SJSA1 (cell line): ENCODE measurements at regions not wholly inside any gene's neighbourhood (a gene's known extent, or its start where the extent isn't known, plus 50 kb on each side); places are given as distances from the start of the nearest gene placed in this dataset.
A peak's percentile ranks its signal among the peaks of the same experiment; 100 is the strongest.
"Not testable (repeated sequence)": the region's sequence is repeated elsewhere in the genome, so short reads cannot be mapped to it uniquely, and the experiment has no call there.

Experiments
- DNase-seq, 2 experiments: peaks; one replicate each; pipeline ENCODE4 v3.0.0-alpha.2; 2015 to 2020; ENCODE audit warnings: low spot score in 2 of 2, low read depth in 1 of 2
- H3K27ac ChIP-seq: fragments of 250-450 bp; sonication (Bioruptor Pico); 2 replicates; pipeline ENCODE4 v1.5.1; 2020; ENCODE audit warnings: mild to moderate bottlenecking, moderate library complexity
- H3K27me3 ChIP-seq: fragments of 250-450 bp; sonication (Bioruptor Pico); replicated peaks from 2 replicates; pipeline ENCODE4 v1.5.1; 2020; ENCODE audit warnings: mild to moderate bottlenecking, moderate library complexity
- H3K36me3 ChIP-seq: fragments of 250-450 bp; sonication (Bioruptor Pico); 2 replicates; pipeline ENCODE4 v1.5.1; 2020; ENCODE audit warnings: mild to moderate bottlenecking
- H3K4me1 ChIP-seq: fragments of 250-450 bp; sonication (Bioruptor Pico); replicated peaks from 2 replicates; pipeline ENCODE4 v1.6.1; 2021; ENCODE audit warnings: mild to moderate bottlenecking
- H3K4me3 ChIP-seq: fragments of 250-450 bp; sonication (Bioruptor Pico); 2 replicates; pipeline ENCODE4 v1.5.1; 2020; ENCODE audit warnings: mild to moderate bottlenecking
- H3K9me3 ChIP-seq: fragments of 250-450 bp; sonication (Bioruptor Pico); replicated peaks from 2 replicates; pipeline ENCODE4 v1.5.1; 2020; ENCODE audit warnings: mild to moderate bottlenecking

- DNase-seq, H3K4me3 ChIP-seq, H3K27me3 ChIP-seq, H3K9me3 ChIP-seq, H3K36me3 ChIP-seq, H3K27ac ChIP-seq, H3K4me1 ChIP-seq: not testable (repeated sequence)
Observed at GRCh38 chrY:18599606-18600005, 53.1 kb downstream of the HSFY1 start.

- not testable (repeated sequence) for H3K4me1 ChIP-seq, DNase-seq, H3K27ac ChIP-seq, H3K27me3 ChIP-seq, H3K36me3 ChIP-seq, H3K4me3 ChIP-seq, H3K9me3 ChIP-seq
Observed at GRCh38 chrY:18601287-18601686, 54.8 kb downstream of the HSFY1 start.

GRCh38 chrY:18606251-18606650, 59.7 kb downstream of the HSFY1 start:
- H3K4me3 ChIP-seq, H3K27me3 ChIP-seq, H3K9me3 ChIP-seq, DNase-seq, H3K4me1 ChIP-seq, H3K27ac ChIP-seq, H3K36me3 ChIP-seq: not testable (repeated sequence)

GRCh38 chrY:18608205-18608604, 61.7 kb downstream of the HSFY1 start:
- not testable (repeated sequence) for DNase-seq, H3K36me3 ChIP-seq, H3K4me1 ChIP-seq, H3K9me3 ChIP-seq, H3K27ac ChIP-seq, H3K4me3 ChIP-seq, H3K27me3 ChIP-seq

- H3K4me3 ChIP-seq, H3K27ac ChIP-seq, H3K36me3 ChIP-seq, DNase-seq, H3K4me1 ChIP-seq, H3K9me3 ChIP-seq, H3K27me3 ChIP-seq: not testable (repeated sequence)
Observed at GRCh38 chrY:18615809-18616208, 69.3 kb downstream of the HSFY1 start.

- not testable (repeated sequence) for H3K4me3 ChIP-seq, DNase-seq, H3K9me3 ChIP-seq, H3K4me1 ChIP-seq, H3K27ac ChIP-seq, H3K27me3 ChIP-seq, H3K36me3 ChIP-seq
Observed at GRCh38 chrY:18629805-18630516, 83.4 kb downstream of the HSFY1 start.

GRCh38 chrY:18630571-18630970, 84.1 kb downstream of the HSFY1 start:
- not testable (repeated sequence) for H3K4me3 ChIP-seq, H3K27ac ChIP-seq, H3K9me3 ChIP-seq, H3K4me1 ChIP-seq, H3K27me3 ChIP-seq, H3K36me3 ChIP-seq, DNase-seq

GRCh38 chrY:18631610-18632009, 85.1 kb downstream of the HSFY1 start:
- DNase-seq, H3K27ac ChIP-seq, H3K4me1 ChIP-seq, H3K9me3 ChIP-seq, H3K27me3 ChIP-seq, H3K36me3 ChIP-seq, H3K4me3 ChIP-seq: not testable (repeated sequence)

- Histone ChIP-seq H3K36me3 (no peaks in the 10 kb centered on the region), H3K4me1 (no peaks in the 10 kb centered on the region), H3K27me3 (no peaks in the 10 kb centered on the region), H3K27ac (no peak overlapping the region), H3K4me3 (no peak overlapping the region), H3K9me3 (no peaks in the 10 kb centered on the region)
- no peak for DNase-seq
Observed at GRCh38 chrY:18650746-18651145, 104.2 kb downstream of the HSFY1 start.

GRCh38 chrY:18664559-18664958, 109.0 kb downstream of the HSFY2 start:
- H3K9me3 ChIP-seq, result no peaks in the 10 kb centered on the region

GRCh38 chrY:18669790-18670189, 103.7 kb downstream of the HSFY2 start:
- Histone ChIP-seq H3K4me1 (no peaks in the 10 kb centered on the region), H3K36me3 (no peaks in the 10 kb centered on the region), H3K27ac (no peak overlapping the region), H3K9me3 (no peaks in the 10 kb centered on the region), H3K4me3 (no peak overlapping the region), H3K27me3 (no peaks in the 10 kb centered on the region)
- peak in 1 of 2 experiments; percentile 1 for DNase-seq

More at GRCh38 chrY:18664559-18664958, 109.0 kb downstream of the HSFY2 start:
- no peaks in the 10 kb centered on the region for H3K27me3 ChIP-seq
- H3K36me3 ChIP-seq, result no peaks in the 10 kb centered on the region
- no peak overlapping the region for H3K27ac ChIP-seq
- DNase-seq, result no peak
- no peaks in the 10 kb centered on the region for H3K4me1 ChIP-seq
- H3K4me3 ChIP-seq, result no peak overlapping the region

GRCh38 chrY:18671970-18672369, 101.6 kb downstream of the HSFY2 start:
- no peak for DNase-seq
- H3K36me3 ChIP-seq, result no peaks in the 10 kb centered on the region
- no peak overlapping the region for H3K27ac ChIP-seq
- H3K27me3 ChIP-seq, result no peaks in the 10 kb centered on the region
- no peaks in the 10 kb centered on the region for H3K4me1 ChIP-seq
- no peak overlapping the region for H3K4me3 ChIP-seq
- no peaks in the 10 kb centered on the region for H3K9me3 ChIP-seq

- not testable (repeated sequence) for H3K27me3 ChIP-seq, H3K4me3 ChIP-seq, H3K9me3 ChIP-seq, H3K27ac ChIP-seq, H3K4me1 ChIP-seq, DNase-seq, H3K36me3 ChIP-seq
Observed at GRCh38 chrY:18686027-18686426, 87.5 kb downstream of the HSFY2 start.

- not testable (repeated sequence) for H3K4me1 ChIP-seq, H3K4me3 ChIP-seq, DNase-seq, H3K27ac ChIP-seq, H3K27me3 ChIP-seq, H3K9me3 ChIP-seq, H3K36me3 ChIP-seq
Observed at GRCh38 chrY:18688362-18688761, 85.2 kb downstream of the HSFY2 start.

GRCh38 chrY:18689420-18689819, 84.1 kb downstream of the HSFY2 start:
- DNase-seq, H3K36me3 ChIP-seq, H3K4me3 ChIP-seq, H3K27me3 ChIP-seq, H3K9me3 ChIP-seq, H3K27ac ChIP-seq, H3K4me1 ChIP-seq: not testable (repeated sequence)
